ENCODE measurements at regions not wholly inside any gene's neighbourhood (a gene's known extent, or its start where the extent isn't known, plus 50 kb on each side); places are given as distances from the start of the nearest gene placed in this dataset.

DNA sequence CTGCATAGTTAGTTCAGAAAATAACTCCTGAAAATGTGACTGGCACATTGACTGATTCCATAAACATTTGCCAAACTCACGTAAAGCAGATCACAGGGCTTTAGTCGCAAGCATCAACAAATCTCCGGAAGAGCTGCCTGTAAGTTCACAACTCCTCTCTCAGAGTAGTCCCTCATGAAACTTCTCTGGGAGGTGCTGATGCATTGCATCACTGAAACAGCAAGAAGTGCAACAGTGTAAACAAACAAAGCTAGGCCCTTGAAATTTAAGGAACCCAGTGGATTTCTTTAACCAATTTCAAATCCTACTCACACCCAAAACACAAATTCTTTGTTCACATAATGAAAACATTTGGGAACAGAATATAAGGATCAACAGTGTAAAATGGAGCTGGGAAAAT is 1691.7 kb upstream of the FLRT2 start:
- no peaks in the 10 kb centered on the region for H3K36me3 Mint-ChIP-seq (ENCODE audit: insufficient read depth, unreplicated experiment)
- H3K27me3 Mint-ChIP-seq (ENCODE audit: insufficient read depth, unreplicated experiment), result no peaks in the 10 kb centered on the region
- no peak overlapping the region for H3K27ac Mint-ChIP-seq (ENCODE audit: low read depth, unreplicated experiment)
- CTCF ChIA-PET, result interaction anchor here (0.6 kb wide), 1 partner anchor 1547 kb away, joined by 4 read pairs; no protein-coding TSS in a partner anchor
- DNase-seq (ENCODE audit: unreplicated experiment), result no peak
- TF ChIP-seq, protein P1, sequence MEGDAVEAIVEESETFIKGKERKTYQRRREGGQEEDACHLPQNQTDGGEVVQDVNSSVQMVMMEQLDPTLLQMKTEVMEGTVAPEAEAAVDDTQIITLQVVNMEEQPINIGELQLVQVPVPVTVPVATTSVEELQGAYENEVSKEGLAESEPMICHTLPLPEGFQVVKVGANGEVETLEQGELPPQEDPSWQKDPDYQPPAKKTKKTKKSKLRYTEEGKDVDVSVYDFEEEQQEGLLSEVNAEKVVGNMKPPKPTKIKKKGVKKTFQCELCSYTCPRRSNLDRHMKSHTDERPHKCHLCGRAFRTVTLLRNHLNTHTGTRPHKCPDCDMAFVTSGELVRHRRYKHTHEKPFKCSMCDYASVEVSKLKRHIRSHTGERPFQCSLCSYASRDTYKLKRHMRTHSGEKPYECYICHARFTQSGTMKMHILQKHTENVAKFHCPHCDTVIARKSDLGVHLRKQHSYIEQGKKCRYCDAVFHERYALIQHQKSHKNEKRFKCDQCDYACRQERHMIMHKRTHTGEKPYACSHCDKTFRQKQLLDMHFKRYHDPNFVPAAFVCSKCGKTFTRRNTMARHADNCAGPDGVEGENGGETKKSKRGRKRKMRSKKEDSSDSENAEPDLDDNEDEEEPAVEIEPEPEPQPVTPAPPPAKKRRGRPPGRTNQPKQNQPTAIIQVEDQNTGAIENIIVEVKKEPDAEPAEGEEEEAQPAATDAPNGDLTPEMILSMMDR (IDR thresholded peaks at IDR 0.05; ENCODE audit: unreplicated experiment), result no peak
- no TSS peak for BruUV-seq (replicated peaks)
- no peak overlapping the region for H3K4me3 Mint-ChIP-seq (ENCODE audit: unreplicated experiment)
- H3K4me1 Mint-ChIP-seq (ENCODE audit: insufficient read depth, unreplicated experiment), result no peaks in the 10 kb centered on the region
- H3K9me3 Mint-ChIP-seq (ENCODE audit: unreplicated experiment), result no peaks in the 10 kb centered on the region
- POLR2A ChIA-PET, result no interaction called here
- intact Hi-C loops (cut with micrococcal nuclease), result no loop called here

DNA sequence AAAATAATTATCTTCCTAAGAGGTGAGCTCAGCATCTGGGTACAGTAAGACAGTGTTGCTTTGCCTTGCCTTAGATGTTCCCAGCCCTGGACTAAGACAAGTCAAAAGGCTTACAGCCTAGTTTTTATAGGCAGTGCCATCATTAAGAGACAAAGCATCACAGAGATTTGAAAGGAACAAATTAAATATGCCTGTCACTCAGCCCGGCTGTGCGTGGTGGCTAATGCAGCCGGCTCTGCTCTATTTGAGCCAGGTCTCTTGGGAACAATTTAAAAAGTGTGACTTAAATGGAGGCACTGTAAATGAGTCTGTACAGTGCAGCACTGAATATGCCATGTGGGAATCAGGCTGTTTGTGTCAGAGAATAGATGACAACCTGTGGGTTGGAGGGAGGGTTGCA is 1687.4 kb upstream of the FLRT2 start:
- H3K27ac Mint-ChIP-seq (ENCODE audit: low read depth, unreplicated experiment), result no peak overlapping the region
- no peaks in the 10 kb centered on the region for H3K9me3 Mint-ChIP-seq (ENCODE audit: unreplicated experiment)
- ChIA-PET POLR2A (no interaction called here), CTCF (interaction anchor here (0.6 kb wide), 2 partner anchors 517 to 826 kb away, joined by 3 to 4 read pairs; no protein-coding TSS in a partner anchor)
- intact Hi-C loops (cut with micrococcal nuclease), result no loop called here
- no peaks in the 10 kb centered on the region for H3K27me3 Mint-ChIP-seq (ENCODE audit: insufficient read depth, unreplicated experiment)
- H3K36me3 Mint-ChIP-seq (ENCODE audit: insufficient read depth, unreplicated experiment), result no peaks in the 10 kb centered on the region
- H3K4me1 Mint-ChIP-seq (ENCODE audit: insufficient read depth, unreplicated experiment), result no peaks in the 10 kb centered on the region
- H3K4me3 Mint-ChIP-seq (ENCODE audit: unreplicated experiment), result no peak overlapping the region
- DNase-seq (ENCODE audit: unreplicated experiment), result no peak
- no TSS peak for BruUV-seq (replicated peaks)
- TF ChIP-seq, protein P1 (IDR thresholded peaks at IDR 0.05; ENCODE audit: unreplicated experiment), result no peak

DNA sequence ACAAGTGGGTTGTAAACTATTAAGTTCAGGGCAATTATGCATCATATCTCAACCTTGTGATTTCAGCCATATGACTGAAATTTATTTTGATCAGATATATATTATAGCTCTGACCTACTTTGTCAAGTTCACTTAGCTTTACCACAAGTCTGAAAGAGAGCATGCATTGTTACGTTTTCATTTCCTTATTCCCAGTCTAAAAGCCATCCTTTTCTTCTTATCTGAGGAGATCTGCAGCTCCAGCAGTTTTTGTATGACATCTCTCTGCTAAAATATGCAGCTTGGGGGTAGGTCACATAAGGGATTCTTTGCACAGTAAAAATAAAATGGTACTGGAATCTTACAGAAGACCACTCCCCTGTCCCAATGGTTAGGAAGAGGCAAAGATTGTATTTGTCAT is 1682.8 kb upstream of the FLRT2 start:
- no peak for DNase-seq (ENCODE audit: unreplicated experiment)
- intact Hi-C loops (cut with micrococcal nuclease), result no loop called here
- POLR2A ChIA-PET, result no interaction called here
- Mint-ChIP-seq H3K4me3 (ENCODE audit: unreplicated experiment) (no peak overlapping the region), H3K27me3 (ENCODE audit: insufficient read depth, unreplicated experiment) (no peaks in the 10 kb centered on the region), H3K27ac (ENCODE audit: low read depth, unreplicated experiment) (no peak overlapping the region), H3K36me3 (ENCODE audit: insufficient read depth, unreplicated experiment) (no peaks in the 10 kb centered on the region), H3K9me3 (ENCODE audit: unreplicated experiment) (no peaks in the 10 kb centered on the region), H3K4me1 (ENCODE audit: insufficient read depth, unreplicated experiment) (no peaks in the 10 kb centered on the region)
- no TSS peak for BruUV-seq (replicated peaks)
- CTCF ChIA-PET, result interaction anchor here (1.1 kb wide), 1 partner anchor 18 kb away, joined by 5 read pairs; no protein-coding TSS in a partner anchor
- TF ChIP-seq, protein P1 (IDR thresholded peaks at IDR 0.05; ENCODE audit: unreplicated experiment), result no peak

DNA sequence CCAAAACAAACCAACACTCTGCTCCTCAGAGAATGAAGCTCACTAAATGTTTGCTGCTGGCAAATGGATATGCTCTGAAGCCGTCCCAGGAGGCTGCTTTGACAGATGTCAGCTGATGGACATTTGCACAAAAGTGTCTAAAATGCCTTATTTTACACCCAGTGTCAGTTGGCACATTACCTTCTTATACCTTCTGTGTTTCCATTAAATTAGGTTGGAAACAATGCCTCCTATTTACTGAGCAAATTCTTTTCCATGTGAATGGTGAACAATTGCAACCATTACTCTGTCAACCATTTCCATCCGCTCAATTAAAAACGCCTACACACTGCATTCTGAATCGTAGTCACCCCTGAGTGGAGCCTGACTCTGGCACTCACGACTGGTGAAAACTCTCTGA is 1679.9 kb upstream of the FLRT2 start:
- BruUV-seq (replicated peaks), result no TSS peak
- Mint-ChIP-seq H3K27ac (ENCODE audit: low read depth, unreplicated experiment) (no peak overlapping the region), H3K27me3 (ENCODE audit: insufficient read depth, unreplicated experiment) (no peaks in the 10 kb centered on the region), H3K36me3 (ENCODE audit: insufficient read depth, unreplicated experiment) (no peaks in the 10 kb centered on the region), H3K4me3 (ENCODE audit: unreplicated experiment) (no peak overlapping the region), H3K4me1 (ENCODE audit: insufficient read depth, unreplicated experiment) (no peaks in the 10 kb centered on the region), H3K9me3 (ENCODE audit: unreplicated experiment) (no peaks in the 10 kb centered on the region)
- intact Hi-C loops (cut with micrococcal nuclease), result no loop called here
- no peak for DNase-seq (ENCODE audit: unreplicated experiment)
- CTCF ChIA-PET, result no interaction called here
- TF ChIP-seq, protein P1 (IDR thresholded peaks at IDR 0.05; ENCODE audit: unreplicated experiment), result no peak
- POLR2A ChIA-PET, result interaction anchor here (0.6 kb wide), 1 partner anchor 1757 kb away, joined by 3 read pairs; no protein-coding TSS in a partner anchor
